ENCODE measurements at regions not wholly inside any gene's neighbourhood (a gene's known extent, or its start where the extent isn't known, plus 50 kb on each side); places are given as distances from the start of the nearest gene placed in this dataset.

GRCh38 chr2:166610913-166611305, 116.9 kb upstream of the SCN7A start:
- H3K4me3 ChIP-seq = no peak overlapping the region

GRCh38 chr2:166610180-166610912, 116.3 kb upstream of the SCN7A start:
- no peaks in the 10 kb centered on the region for H3K27me3 ChIP-seq (ENCODE audit: low read depth)
- no peaks in the 10 kb centered on the region for H3K36me3 ChIP-seq (replicated peaks)
- peak in 1 of 2 experiments; percentile 17 for DNase-seq (ENCODE audit: low spot score in 2 of 2)
- H3K9me3 ChIP-seq = no peaks in the 10 kb centered on the region; the same call in 1 of the 2 replicates
- no peaks in the 10 kb centered on the region for H3K4me1 ChIP-seq
- in situ Hi-C loops (cut with MboI; ENCODE audit: low sequenced_read_pairs) = no loop called here
- no peak overlapping the region for H3K4me3 ChIP-seq

More at GRCh38 chr2:166610913-166611305, 116.9 kb upstream of the SCN7A start:
- Histone ChIP-seq H3K27me3 (ENCODE audit: low read depth) (no peaks in the 10 kb centered on the region), H3K9me3 (no peaks in the 10 kb centered on the region; the same call in 1 of the 2 replicates), H3K36me3 (replicated peaks) (no peaks in the 10 kb centered on the region), H3K4me1 (no peaks in the 10 kb centered on the region)
- in situ Hi-C loops (cut with MboI; ENCODE audit: low sequenced_read_pairs) = no loop called here
- DNase-seq (ENCODE audit: low spot score in 2 of 2) = no peak

GRCh38 chr2:166609183-166609959, 115.3 kb upstream of the SCN7A start:
- no peak for DNase-seq (ENCODE audit: low spot score in 2 of 2)
- Histone ChIP-seq H3K4me1 (no peaks in the 10 kb centered on the region), H3K9me3 (no peaks in the 10 kb centered on the region; the same call in 1 of the 2 replicates), H3K4me3 (no peak overlapping the region), H3K27me3 (ENCODE audit: low read depth) (no peaks in the 10 kb centered on the region), H3K36me3 (replicated peaks) (no peaks in the 10 kb centered on the region)
- in situ Hi-C loops (cut with MboI; ENCODE audit: low sequenced_read_pairs) = no loop called here

- Histone ChIP-seq H3K4me1 (no peaks in the 10 kb centered on the region), H3K4me3 (no peak overlapping the region), H3K9me3 (no peaks in the 10 kb centered on the region; the same call in 1 of the 2 replicates), H3K36me3 (replicated peaks) (no peaks in the 10 kb centered on the region), H3K27me3 (ENCODE audit: low read depth) (no peaks in the 10 kb centered on the region)
- in situ Hi-C loops (cut with MboI; ENCODE audit: low sequenced_read_pairs) = no loop called here
- no peak for DNase-seq (ENCODE audit: low spot score in 2 of 2)
Measured at GRCh38 chr2:166607880-166608279, 113.8 kb upstream of the SCN7A start.

GRCh38 chr2:166593403-166593802, 99.4 kb upstream of the SCN7A start:
- Histone ChIP-seq H3K36me3 (replicated peaks) (no peaks in the 10 kb centered on the region), H3K27me3 (ENCODE audit: low read depth) (no peaks in the 10 kb centered on the region), H3K4me3 (no peak overlapping the region), H3K4me1 (no peaks in the 10 kb centered on the region), H3K9me3 (no peaks in the 10 kb centered on the region)
- in situ Hi-C loops (cut with MboI; ENCODE audit: low sequenced_read_pairs) = no loop called here
- DNase-seq (ENCODE audit: low spot score in 2 of 2) = no peak

- Histone ChIP-seq H3K4me3 (no peak overlapping the region), H3K9me3 (no peaks in the 10 kb centered on the region), H3K4me1 (no peaks in the 10 kb centered on the region), H3K27me3 (ENCODE audit: low read depth) (no peaks in the 10 kb centered on the region), H3K36me3 (replicated peaks) (no peaks in the 10 kb centered on the region)
- DNase-seq (ENCODE audit: low spot score in 2 of 2) = no peak
- in situ Hi-C loops (cut with MboI; ENCODE audit: low sequenced_read_pairs) = no loop called here
Measured at GRCh38 chr2:166592750-166593149, 98.7 kb upstream of the SCN7A start.

- in situ Hi-C loops (cut with MboI; ENCODE audit: low sequenced_read_pairs) = no loop called here
- Histone ChIP-seq H3K4me3 (no peak overlapping the region), H3K36me3 (replicated peaks) (no peaks in the 10 kb centered on the region), H3K9me3 (no peaks in the 10 kb centered on the region), H3K27me3 (ENCODE audit: low read depth) (no peaks in the 10 kb centered on the region), H3K4me1 (no peaks in the 10 kb centered on the region)
- DNase-seq (ENCODE audit: low spot score in 2 of 2) = no peak
Measured at GRCh38 chr2:166591226-166591625, 97.2 kb upstream of the SCN7A start.

GRCh38 chr2:166573391-166573790, 79.3 kb upstream of the SCN7A start:
- H3K4me3 ChIP-seq = no peak overlapping the region
- in situ Hi-C loops (cut with MboI; ENCODE audit: low sequenced_read_pairs) = no loop called here

GRCh38 chr2:166572937-166573336, 78.9 kb upstream of the SCN7A start:
- H3K9me3 ChIP-seq = no peaks in the 10 kb centered on the region
- no peaks in the 10 kb centered on the region for H3K4me1 ChIP-seq

More at GRCh38 chr2:166573391-166573790, 79.3 kb upstream of the SCN7A start:
- Histone ChIP-seq H3K4me1 (no peaks in the 10 kb centered on the region), H3K27me3 (ENCODE audit: low read depth) (no peaks in the 10 kb centered on the region), H3K36me3 (replicated peaks) (no peaks in the 10 kb centered on the region), H3K9me3 (no peaks in the 10 kb centered on the region)
- no peak for DNase-seq (ENCODE audit: low spot score in 2 of 2)

GRCh38 chr2:166568409-166568808, 74.4 kb upstream of the SCN7A start:
- Histone ChIP-seq H3K4me1 (no peaks in the 10 kb centered on the region), H3K4me3 (no peak overlapping the region), H3K36me3 (replicated peaks) (no peaks in the 10 kb centered on the region), H3K9me3 (no peaks in the 10 kb centered on the region), H3K27me3 (ENCODE audit: low read depth) (no peaks in the 10 kb centered on the region)
- no peak for DNase-seq (ENCODE audit: low spot score in 2 of 2)
- in situ Hi-C loops (cut with MboI; ENCODE audit: low sequenced_read_pairs) = no loop called here

More at GRCh38 chr2:166572937-166573336, 78.9 kb upstream of the SCN7A start:
- no peaks in the 10 kb centered on the region for H3K27me3 ChIP-seq (ENCODE audit: low read depth)
- H3K4me3 ChIP-seq = no peak overlapping the region
- no peaks in the 10 kb centered on the region for H3K36me3 ChIP-seq (replicated peaks)
- in situ Hi-C loops (cut with MboI; ENCODE audit: low sequenced_read_pairs) = no loop called here
- no peak for DNase-seq (ENCODE audit: low spot score in 2 of 2)

GRCh38 chr2:166565501-166565900, 71.5 kb upstream of the SCN7A start:
- Histone ChIP-seq H3K36me3 (replicated peaks) (no peaks in the 10 kb centered on the region), H3K4me3 (no peak overlapping the region), H3K9me3 (no peaks in the 10 kb centered on the region), H3K27me3 (ENCODE audit: low read depth) (no peaks in the 10 kb centered on the region), H3K4me1 (no peaks in the 10 kb centered on the region)
- DNase-seq (ENCODE audit: low spot score in 2 of 2) = no peak
- in situ Hi-C loops (cut with MboI; ENCODE audit: low sequenced_read_pairs) = no loop called here

- H3K4me3 ChIP-seq = no peak overlapping the region
Measured at GRCh38 chr2:166563894-166564293, 69.8 kb upstream of the SCN7A start.

GRCh38 chr2:166560022-166560421, 66.0 kb upstream of the SCN7A start:
- H3K27me3 ChIP-seq (ENCODE audit: low read depth) = no peaks in the 10 kb centered on the region
- DNase-seq (ENCODE audit: low spot score in 2 of 2) = no peak
- no peaks in the 10 kb centered on the region for H3K4me1 ChIP-seq
- H3K36me3 ChIP-seq (replicated peaks) = no peaks in the 10 kb centered on the region
- no peak overlapping the region for H3K4me3 ChIP-seq
- in situ Hi-C loops (cut with MboI; ENCODE audit: low sequenced_read_pairs) = no loop called here
- no peaks in the 10 kb centered on the region for H3K9me3 ChIP-seq

More at GRCh38 chr2:166563894-166564293, 69.8 kb upstream of the SCN7A start:
- Histone ChIP-seq H3K9me3 (no peaks in the 10 kb centered on the region), H3K36me3 (replicated peaks) (no peaks in the 10 kb centered on the region), H3K27me3 (ENCODE audit: low read depth) (no peaks in the 10 kb centered on the region), H3K4me1 (no peaks in the 10 kb centered on the region)
- in situ Hi-C loops (cut with MboI; ENCODE audit: low sequenced_read_pairs) = no loop called here
- DNase-seq (ENCODE audit: low spot score in 2 of 2) = no peak

- Histone ChIP-seq H3K36me3 (replicated peaks) (no peaks in the 10 kb centered on the region), H3K4me3 (no peak overlapping the region), H3K9me3 (no peaks in the 10 kb centered on the region), H3K27me3 (ENCODE audit: low read depth) (peaks cover 5% of the 10 kb centered on the region), H3K4me1 (no peaks in the 10 kb centered on the region)
- in situ Hi-C loops (cut with MboI; ENCODE audit: low sequenced_read_pairs) = no loop called here
- DNase-seq (ENCODE audit: low spot score in 2 of 2) = no peak
Measured at GRCh38 chr2:166550923-166551322, 56.9 kb upstream of the SCN7A start.
